ENCODE measurements at regions not wholly inside any gene's neighbourhood (a gene's known extent, or its start where the extent isn't known, plus 50 kb on each side); places are given as distances from the start of the nearest gene placed in this dataset.

GRCh38 chr7:132666774-132667172, 90.5 kb upstream of the PLXNA4 start:
- no peak for DNase-seq

- no peak for DNase-seq
Measured at GRCh38 chr7:132666071-132666773, 90.0 kb upstream of the PLXNA4 start.

- no peak for DNase-seq
Measured at GRCh38 chr7:132656846-132657776, 80.8 kb upstream of the PLXNA4 start.

GRCh38 chr7:132656341-132656740, 80.1 kb upstream of the PLXNA4 start:
- no peak for DNase-seq

- no peak for DNase-seq
Measured at GRCh38 chr7:132655131-132655727, 79.0 kb upstream of the PLXNA4 start.

GRCh38 chr7:132654150-132654549, 77.9 kb upstream of the PLXNA4 start:
- no peak for DNase-seq

GRCh38 chr7:132653366-132653930, 77.2 kb upstream of the PLXNA4 start:
- no peak for DNase-seq

- DNase-seq, result no peak
Measured at GRCh38 chr7:132652507-132652906, 76.2 kb upstream of the PLXNA4 start.

GRCh38 chr7:132650498-132650897, 74.2 kb upstream of the PLXNA4 start:
- DNase-seq, result peak; percentile 24

- DNase-seq, result no peak
Measured at GRCh38 chr7:132647311-132647710, 71.0 kb upstream of the PLXNA4 start.

GRCh38 chr7:132646052-132646451, 69.8 kb upstream of the PLXNA4 start:
- no peak for DNase-seq

GRCh38 chr7:132643302-132643701, 67.0 kb upstream of the PLXNA4 start:
- DNase-seq, result no peak

GRCh38 chr7:132641238-132641637, 65.0 kb upstream of the PLXNA4 start:
- no peak for DNase-seq

GRCh38 chr7:132639983-132640382, 63.7 kb upstream of the PLXNA4 start:
- DNase-seq, result no peak

GRCh38 chr7:132638000-132638399, 61.7 kb upstream of the PLXNA4 start:
- DNase-seq, result no peak

GRCh38 chr7:132636581-132636980, 60.3 kb upstream of the PLXNA4 start:
- no peak for DNase-seq

GRCh38 chr7:132635127-132635526, 58.9 kb upstream of the PLXNA4 start:
- no peak for DNase-seq

- no peak for DNase-seq
Measured at GRCh38 chr7:132630834-132631233, 54.6 kb upstream of the PLXNA4 start.
